ENCODE measurements at regions not wholly inside any gene's neighbourhood (a gene's known extent, or its start where the extent isn't known, plus 50 kb on each side); places are given as distances from the start of the nearest gene placed in this dataset.

DNA sequence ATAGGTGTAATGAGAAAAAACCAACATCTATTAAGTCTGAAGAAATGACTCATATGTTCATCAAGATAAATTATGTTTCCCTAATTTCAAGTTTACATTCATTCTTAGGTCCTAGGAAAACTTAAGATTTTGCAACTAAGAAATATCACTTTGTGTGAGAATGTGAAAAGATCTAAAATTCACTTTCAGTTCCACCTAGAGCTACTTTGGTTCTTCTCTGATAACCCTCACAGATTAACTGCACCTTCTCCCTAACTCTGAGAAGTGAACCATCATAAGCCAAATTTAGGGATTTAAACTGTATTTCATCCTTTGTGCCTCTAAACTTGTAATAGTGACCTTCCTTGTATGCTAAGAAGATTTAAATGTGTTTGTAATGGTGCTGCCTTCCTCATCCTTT lies 213.0 kb downstream of the FRK start:
- Histone ChIP-seq H3K9me3 (replicated peaks; ENCODE audit: control insufficient read depth, insufficient read depth, low read length) (no peaks in the 10 kb centered on the region), H3K79me2 (ENCODE audit: control insufficient read depth, insufficient read depth, low read length) (no peaks in the 10 kb centered on the region), H3K4me1 (ENCODE audit: control insufficient read depth, extremely low read depth, insufficient read depth, low read length) (no peaks in the 10 kb centered on the region), H3K36me3 (ENCODE audit: control insufficient read depth in 2 of 2, extremely low read depth in 1 of 2, insufficient read depth in 2 of 2, low read length in 2 of 2) (no peaks in the 10 kb centered on the region), H3K4me3 (replicated peaks in 1 of 3; ENCODE audit: insufficient read depth in 1 of 3, low read depth in 1 of 3, low read length in 3 of 3) (no peak overlapping the region), H3K9ac (replicated peaks; ENCODE audit: extremely low read depth, insufficient read depth, low read length) (no peak overlapping the region), H3K27me3 (ENCODE audit: control insufficient read depth in 2 of 2, insufficient read depth in 2 of 2, low read length in 2 of 2) (no peaks in the 10 kb centered on the region), H4K20me1 (replicated peaks; ENCODE audit: control insufficient read depth, extremely low read depth, insufficient read depth, low read length) (no peaks in the 10 kb centered on the region), H3K27ac (ENCODE audit: insufficient read depth, low read depth, low read length) (no peak overlapping the region), H3K4me2 (ENCODE audit: insufficient read depth, low read length) (no peak overlapping the region), H3K9me1 (replicated peaks; ENCODE audit: control insufficient read depth, extremely low read depth, insufficient read depth, low read length) (no peaks in the 10 kb centered on the region), H2AFZ (ENCODE audit: low read depth, low read length) (no peak overlapping the region)
- BruUV-seq (replicated peaks) = no TSS peak
- ChIA-PET POLR2A (no interaction called here), CTCF (no interaction called here)
- intact Hi-C loops (cut with micrococcal nuclease) (no loop called here), dilution Hi-C loops (cut with MboI; ENCODE audit: extremely low pct_ligation_motif_present, low sequenced_read_pairs) (no loop called here)
- FAIRE-seq = no peak
- no peak for DNase-seq (ENCODE audit: low read depth, low spot score)
- no peak for TF ChIP-seq JUN (IDR thresholded peaks at IDR 0.05; ENCODE audit: borderline replicate concordance, insufficient read depth, insufficient read length, low read depth)
- TF ChIP-seq, protein P1, sequence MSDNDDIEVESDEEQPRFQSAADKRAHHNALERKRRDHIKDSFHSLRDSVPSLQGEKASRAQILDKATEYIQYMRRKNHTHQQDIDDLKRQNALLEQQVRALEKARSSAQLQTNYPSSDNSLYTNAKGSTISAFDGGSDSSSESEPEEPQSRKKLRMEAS (IDR thresholded peaks at IDR 0.05; ENCODE audit: insufficient read depth, insufficient read length) = no peak
- TF ChIP-seq MYC (IDR thresholded peaks at IDR 0.05; ENCODE audit: low read depth, low read length) = no peak
- no peak for TF ChIP-seq FOS (IDR thresholded peaks at IDR 0.05; ENCODE audit: borderline replicate concordance, insufficient read depth, low read length)
- TF ChIP-seq POLR2A (IDR thresholded peaks at IDR 0.05; ENCODE audit: low read depth, low read length) = no peak
- no peak for TF ChIP-seq GATA2 (IDR thresholded peaks at IDR 0.05; ENCODE audit: insufficient read depth, insufficient read length, low read depth, low read length)
- no peak for TF ChIP-seq EZH2 (IDR thresholded peaks at IDR 0.05; ENCODE audit: borderline replicate concordance, low read depth, low read length, severe bottlenecking)
- TF ChIP-seq POLR2AphosphoS5 (IDR thresholded peaks at IDR 0.05; ENCODE audit: insufficient read depth, low read depth, low read length) = no peak
- TF ChIP-seq, protein P2, sequence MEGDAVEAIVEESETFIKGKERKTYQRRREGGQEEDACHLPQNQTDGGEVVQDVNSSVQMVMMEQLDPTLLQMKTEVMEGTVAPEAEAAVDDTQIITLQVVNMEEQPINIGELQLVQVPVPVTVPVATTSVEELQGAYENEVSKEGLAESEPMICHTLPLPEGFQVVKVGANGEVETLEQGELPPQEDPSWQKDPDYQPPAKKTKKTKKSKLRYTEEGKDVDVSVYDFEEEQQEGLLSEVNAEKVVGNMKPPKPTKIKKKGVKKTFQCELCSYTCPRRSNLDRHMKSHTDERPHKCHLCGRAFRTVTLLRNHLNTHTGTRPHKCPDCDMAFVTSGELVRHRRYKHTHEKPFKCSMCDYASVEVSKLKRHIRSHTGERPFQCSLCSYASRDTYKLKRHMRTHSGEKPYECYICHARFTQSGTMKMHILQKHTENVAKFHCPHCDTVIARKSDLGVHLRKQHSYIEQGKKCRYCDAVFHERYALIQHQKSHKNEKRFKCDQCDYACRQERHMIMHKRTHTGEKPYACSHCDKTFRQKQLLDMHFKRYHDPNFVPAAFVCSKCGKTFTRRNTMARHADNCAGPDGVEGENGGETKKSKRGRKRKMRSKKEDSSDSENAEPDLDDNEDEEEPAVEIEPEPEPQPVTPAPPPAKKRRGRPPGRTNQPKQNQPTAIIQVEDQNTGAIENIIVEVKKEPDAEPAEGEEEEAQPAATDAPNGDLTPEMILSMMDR (IDR thresholded peaks at IDR 0.05; ENCODE audit: extremely low read depth in 1 of 2, insufficient read depth in 1 of 2, low read depth in 1 of 2, low read length in 2 of 2) = no peak
